ENCODE measurements at regions not wholly inside any gene's neighbourhood (a gene's known extent, or its start where the extent isn't known, plus 50 kb on each side); places are given as distances from the start of the nearest gene placed in this dataset.

DNA sequence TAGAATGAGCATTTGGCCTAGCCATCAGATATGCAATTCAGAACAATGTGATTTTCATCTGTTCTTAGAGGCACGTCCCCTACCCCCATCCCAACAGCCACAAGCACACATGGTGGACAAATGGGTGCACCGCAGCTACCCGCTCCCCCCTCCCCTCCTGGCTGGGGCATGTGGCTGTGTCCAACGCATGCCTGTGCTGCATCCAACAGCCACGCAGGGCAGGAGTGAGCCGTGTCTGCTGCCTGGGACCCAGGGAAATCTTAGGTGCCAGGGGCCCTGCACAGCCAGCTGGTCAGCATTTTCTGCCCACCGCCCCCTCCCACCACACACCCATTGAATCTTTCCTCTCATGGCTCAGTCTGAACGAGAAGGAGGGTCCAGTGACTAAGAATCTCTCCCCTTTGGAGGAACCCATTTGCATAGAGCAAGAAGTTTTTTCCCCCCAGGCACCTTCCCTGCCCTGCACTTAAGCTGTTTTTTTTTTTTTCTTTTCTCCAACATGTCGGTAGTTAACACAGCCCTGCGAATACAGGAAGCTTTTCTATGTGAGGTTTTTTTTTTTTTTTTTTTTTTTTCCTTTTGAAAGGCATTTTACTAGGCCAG, 138.9 kb downstream of the WDR11 start:
- no peaks in the 10 kb centered on the region for H3K27me3 ChIP-seq (ENCODE audit: control insufficient read depth, insufficient read depth, low read length)
- H3K27ac ChIP-seq = no peak overlapping the region

DNA sequence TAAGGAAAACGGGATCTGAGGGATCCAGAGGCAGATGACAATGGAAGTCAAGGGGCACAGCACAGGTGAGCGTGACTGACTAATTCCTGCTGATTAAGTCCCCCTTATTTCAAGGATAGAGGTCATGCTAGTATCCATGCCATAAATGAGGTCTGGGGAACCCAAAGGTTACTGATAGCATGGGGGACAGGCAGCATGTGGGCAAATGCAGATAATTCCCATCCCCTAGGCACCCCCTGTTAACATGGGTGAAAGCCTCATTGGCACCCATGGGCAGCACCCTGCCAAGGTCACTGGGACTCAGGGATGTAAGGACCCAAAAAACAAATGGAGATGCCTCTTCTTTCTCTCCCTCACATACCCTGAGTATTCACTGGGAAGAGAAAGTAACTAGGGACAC, 139.7 kb downstream of the WDR11 start:
- no peaks in the 10 kb centered on the region for H3K27me3 ChIP-seq (ENCODE audit: control insufficient read depth, insufficient read depth, low read length)
- H3K9ac ChIP-seq = no peak overlapping the region
- H3K36me3 ChIP-seq (ENCODE audit: control insufficient read depth, insufficient read depth, low read length) = no peaks in the 10 kb centered on the region
- TF ChIP-seq, protein P1, sequence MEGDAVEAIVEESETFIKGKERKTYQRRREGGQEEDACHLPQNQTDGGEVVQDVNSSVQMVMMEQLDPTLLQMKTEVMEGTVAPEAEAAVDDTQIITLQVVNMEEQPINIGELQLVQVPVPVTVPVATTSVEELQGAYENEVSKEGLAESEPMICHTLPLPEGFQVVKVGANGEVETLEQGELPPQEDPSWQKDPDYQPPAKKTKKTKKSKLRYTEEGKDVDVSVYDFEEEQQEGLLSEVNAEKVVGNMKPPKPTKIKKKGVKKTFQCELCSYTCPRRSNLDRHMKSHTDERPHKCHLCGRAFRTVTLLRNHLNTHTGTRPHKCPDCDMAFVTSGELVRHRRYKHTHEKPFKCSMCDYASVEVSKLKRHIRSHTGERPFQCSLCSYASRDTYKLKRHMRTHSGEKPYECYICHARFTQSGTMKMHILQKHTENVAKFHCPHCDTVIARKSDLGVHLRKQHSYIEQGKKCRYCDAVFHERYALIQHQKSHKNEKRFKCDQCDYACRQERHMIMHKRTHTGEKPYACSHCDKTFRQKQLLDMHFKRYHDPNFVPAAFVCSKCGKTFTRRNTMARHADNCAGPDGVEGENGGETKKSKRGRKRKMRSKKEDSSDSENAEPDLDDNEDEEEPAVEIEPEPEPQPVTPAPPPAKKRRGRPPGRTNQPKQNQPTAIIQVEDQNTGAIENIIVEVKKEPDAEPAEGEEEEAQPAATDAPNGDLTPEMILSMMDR (IDR thresholded peaks at IDR 0.05) = no peak
- no peaks in the 10 kb centered on the region for H3K4me1 ChIP-seq
- H2AFZ ChIP-seq = no peak overlapping the region
- H3K4me3 ChIP-seq (ENCODE audit: low read depth, low read length) = no peak overlapping the region
- H3K79me2 ChIP-seq = no peaks in the 10 kb centered on the region
- no peak overlapping the region for H3K27ac ChIP-seq
- H3K9me3 ChIP-seq (ENCODE audit: control insufficient read depth, low read length) = no peaks in the 10 kb centered on the region
- H3K4me2 ChIP-seq (ENCODE audit: low read length) = no peak overlapping the region

More for the DNA sequence above, 138.9 kb downstream of the WDR11 start:
- Histone ChIP-seq H3K4me1 (no peaks in the 10 kb centered on the region), H3K4me3 (ENCODE audit: low read depth, low read length) (no peak overlapping the region), H3K4me2 (ENCODE audit: low read length) (no peak overlapping the region), H3K9ac (no peak overlapping the region), H2AFZ (no peak overlapping the region), H3K9me3 (ENCODE audit: control insufficient read depth, low read length) (no peaks in the 10 kb centered on the region), H3K79me2 (no peaks in the 10 kb centered on the region), H3K36me3 (ENCODE audit: control insufficient read depth, insufficient read depth, low read length) (no peaks in the 10 kb centered on the region)
- TF ChIP-seq, protein P1 (IDR thresholded peaks at IDR 0.05) = no peak

DNA sequence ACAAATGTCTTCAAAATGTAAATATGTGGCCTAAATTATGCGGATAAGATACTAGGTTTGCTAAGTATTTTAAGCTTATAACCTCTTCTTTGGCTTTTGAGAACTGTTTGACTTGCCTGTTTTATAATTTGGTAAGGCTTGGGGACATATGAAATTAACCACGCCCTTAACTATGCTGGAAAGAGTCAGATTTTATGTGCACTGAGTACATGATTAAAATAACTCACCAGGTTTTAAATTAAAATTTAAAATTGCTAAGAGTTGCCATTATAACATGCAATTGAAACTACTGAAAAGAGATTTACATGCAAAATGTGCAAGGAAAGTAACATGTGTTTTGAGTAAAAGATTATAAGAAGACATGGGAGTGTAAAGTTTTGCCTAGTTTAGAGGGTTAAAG, 141.9 kb downstream of the WDR11 start:
- Histone ChIP-seq H2AFZ (no peak overlapping the region), H3K27me3 (ENCODE audit: control insufficient read depth, insufficient read depth, low read length) (no peaks in the 10 kb centered on the region), H3K79me2 (no peaks in the 10 kb centered on the region), H3K36me3 (ENCODE audit: control insufficient read depth, insufficient read depth, low read length) (no peaks in the 10 kb centered on the region), H3K4me1 (no peaks in the 10 kb centered on the region), H3K9ac (no peak overlapping the region), H3K27ac (no peak overlapping the region), H3K4me3 (ENCODE audit: low read depth, low read length) (no peak overlapping the region), H3K9me3 (ENCODE audit: control insufficient read depth, low read length) (no peaks in the 10 kb centered on the region), H3K4me2 (ENCODE audit: low read length) (no peak overlapping the region)
- TF ChIP-seq, protein P1 (IDR thresholded peaks at IDR 0.05) = no peak

DNA sequence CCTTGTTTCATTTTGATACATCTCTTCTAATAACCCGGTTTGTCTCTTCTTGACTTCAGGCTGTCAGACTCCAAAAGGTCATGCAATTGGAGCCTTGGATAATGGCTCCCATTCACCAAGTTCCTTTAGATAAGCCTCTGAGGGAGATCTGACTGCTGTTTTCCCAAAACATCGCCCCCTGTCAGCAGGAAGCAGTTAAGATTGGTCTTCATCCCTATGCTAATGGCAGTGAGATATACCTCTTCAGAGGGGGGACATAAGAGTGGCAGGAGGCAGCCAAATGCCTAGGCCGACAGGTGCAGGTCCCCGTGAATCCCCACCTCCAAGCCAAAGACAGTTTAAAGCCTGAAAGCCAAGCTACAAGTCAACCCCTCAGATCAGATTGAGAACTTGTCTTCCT, 144.6 kb downstream of the WDR11 start:
- no peak overlapping the region for H3K27ac ChIP-seq
- no peaks in the 10 kb centered on the region for H3K9me3 ChIP-seq (ENCODE audit: control insufficient read depth, low read length)
- no peak overlapping the region for H3K4me2 ChIP-seq (ENCODE audit: low read length)
- no peak overlapping the region for H3K9ac ChIP-seq
- H3K4me3 ChIP-seq (ENCODE audit: low read depth, low read length) = no peak overlapping the region
- H3K79me2 ChIP-seq = no peaks in the 10 kb centered on the region
- H3K4me1 ChIP-seq = no peaks in the 10 kb centered on the region
- H3K36me3 ChIP-seq (ENCODE audit: control insufficient read depth, insufficient read depth, low read length) = no peaks in the 10 kb centered on the region
- H2AFZ ChIP-seq = no peak overlapping the region
- H3K27me3 ChIP-seq (ENCODE audit: control insufficient read depth, insufficient read depth, low read length) = no peaks in the 10 kb centered on the region
- TF ChIP-seq, protein P1 (IDR thresholded peaks at IDR 0.05) = no peak

DNA sequence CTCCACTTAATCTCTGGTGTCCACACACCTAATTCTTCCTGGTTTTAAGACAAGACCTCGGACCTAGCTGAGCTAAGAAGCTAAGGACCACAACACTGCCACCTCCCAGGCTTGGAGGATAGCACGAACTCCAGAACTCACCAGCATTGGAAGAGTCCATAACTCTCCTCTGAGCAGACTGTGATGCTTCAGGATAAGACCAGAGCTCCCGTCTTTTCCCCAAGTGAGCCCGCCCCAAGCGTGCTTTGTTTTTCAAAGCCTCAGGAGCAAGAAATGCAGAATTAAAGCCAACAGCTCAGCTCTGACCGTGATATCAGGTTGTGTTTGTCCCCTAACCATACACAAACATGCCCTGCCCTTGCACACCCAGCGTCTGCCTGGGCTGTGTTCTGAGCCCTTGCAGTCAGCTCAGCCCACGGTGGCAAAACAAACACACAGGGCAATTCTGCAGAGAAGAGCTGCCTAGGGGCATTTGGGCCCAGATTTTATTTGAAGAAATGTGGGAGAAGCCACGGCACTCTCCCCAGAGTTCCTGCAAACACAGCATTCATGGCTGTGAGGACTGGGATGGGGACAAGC, 145.4 kb downstream of the WDR11 start:
- no peaks in the 10 kb centered on the region for H3K27me3 ChIP-seq (ENCODE audit: control insufficient read depth, insufficient read depth, low read length)
- TF ChIP-seq, protein P1 (IDR thresholded peaks at IDR 0.05) = no peak
- no peak overlapping the region for H3K4me2 ChIP-seq (ENCODE audit: low read length)
- no peak overlapping the region for H3K27ac ChIP-seq
- no peaks in the 10 kb centered on the region for H3K9me3 ChIP-seq (ENCODE audit: control insufficient read depth, low read length)
- no peak overlapping the region for H2AFZ ChIP-seq
- no peak overlapping the region for H3K4me3 ChIP-seq (ENCODE audit: low read depth, low read length)
- H3K4me1 ChIP-seq = no peaks in the 10 kb centered on the region
- no peaks in the 10 kb centered on the region for H3K36me3 ChIP-seq (ENCODE audit: control insufficient read depth, insufficient read depth, low read length)
- no peaks in the 10 kb centered on the region for H3K79me2 ChIP-seq
- H3K9ac ChIP-seq = no peak overlapping the region
